ENCODE measurements at regions not wholly inside any gene's neighbourhood (a gene's known extent, or its start where the extent isn't known, plus 50 kb on each side); places are given as distances from the start of the nearest gene placed in this dataset.

DNA sequence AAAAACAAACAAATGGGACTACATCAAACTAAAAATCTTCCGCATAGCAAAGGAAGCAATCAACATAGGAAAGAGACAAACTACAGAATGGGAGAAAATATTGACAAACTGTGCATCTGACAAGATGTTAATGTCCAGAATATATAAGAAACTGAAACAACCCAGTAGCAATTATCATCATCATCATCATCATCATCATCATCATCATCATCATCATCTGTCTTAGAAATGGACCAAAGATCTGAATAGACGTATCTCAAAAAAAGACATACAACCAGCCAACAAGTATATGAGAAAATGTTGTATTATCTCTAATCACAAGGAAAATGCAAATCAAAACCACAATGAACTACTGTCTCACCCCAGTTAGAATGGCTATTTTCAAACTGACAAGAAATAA is 173.9 kb downstream of the PRR20E start:
- no peak overlapping the region for H3K27ac ChIP-seq (ENCODE audit: low read depth, low read length)
- H3K4me1 ChIP-seq (ENCODE audit: control insufficient read depth, insufficient read depth, low read length), result no peaks in the 10 kb centered on the region
- no peaks in the 10 kb centered on the region for H3K27me3 ChIP-seq (ENCODE audit: control insufficient read depth, insufficient read depth, low read length)
- H3K4me3 ChIP-seq (ENCODE audit: low read depth, low read length), result no peak overlapping the region
- no peaks in the 10 kb centered on the region for H3K36me3 ChIP-seq (ENCODE audit: control insufficient read depth, insufficient read depth, low read length)
- WGBS (ENCODE audit: insufficient coverage), result no CpG with 5 or more reads among the region's 2 CpGs
- no peaks in the 10 kb centered on the region for H3K9me3 ChIP-seq (ENCODE audit: control insufficient read depth, insufficient read depth, low read length)
- no peak for DNase-seq (ENCODE audit: low read depth in 4 of 6, low spot score in 6 of 6)

DNA sequence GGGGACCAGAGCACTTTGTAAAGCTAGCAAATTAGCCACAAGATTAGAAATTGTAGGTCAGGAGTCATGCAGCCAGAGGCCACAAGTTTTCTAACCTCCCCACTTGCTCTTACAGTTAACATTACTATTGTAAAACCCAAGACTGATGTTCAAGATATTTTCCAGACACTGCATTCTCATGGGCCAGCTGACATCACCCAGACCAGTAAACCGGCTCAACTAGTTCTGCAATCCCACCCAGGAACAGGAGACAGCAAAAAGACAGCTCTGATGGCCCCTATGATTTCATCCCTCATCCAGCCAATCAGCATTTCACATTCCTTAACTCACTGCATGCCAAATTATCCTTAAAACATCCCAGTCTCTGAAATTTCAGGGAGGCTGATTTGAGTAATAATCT is 178.5 kb downstream of the PRR20E start:
- 88% methylated on average over 1 of the region's 1 CpG for WGBS (ENCODE audit: insufficient coverage)
- Histone ChIP-seq H3K9me3 (ENCODE audit: control insufficient read depth, insufficient read depth, low read length) (no peaks in the 10 kb centered on the region), H3K27me3 (ENCODE audit: control insufficient read depth, insufficient read depth, low read length) (no peaks in the 10 kb centered on the region), H3K27ac (ENCODE audit: low read depth, low read length) (no peak overlapping the region), H3K36me3 (ENCODE audit: control insufficient read depth, insufficient read depth, low read length) (no peaks in the 10 kb centered on the region), H3K4me1 (ENCODE audit: control insufficient read depth, insufficient read depth, low read length) (no peaks in the 10 kb centered on the region), H3K4me3 (ENCODE audit: low read depth, low read length) (no peak overlapping the region)
- DNase-seq (ENCODE audit: low read depth in 4 of 6, low spot score in 6 of 6), result no peak

DNA sequence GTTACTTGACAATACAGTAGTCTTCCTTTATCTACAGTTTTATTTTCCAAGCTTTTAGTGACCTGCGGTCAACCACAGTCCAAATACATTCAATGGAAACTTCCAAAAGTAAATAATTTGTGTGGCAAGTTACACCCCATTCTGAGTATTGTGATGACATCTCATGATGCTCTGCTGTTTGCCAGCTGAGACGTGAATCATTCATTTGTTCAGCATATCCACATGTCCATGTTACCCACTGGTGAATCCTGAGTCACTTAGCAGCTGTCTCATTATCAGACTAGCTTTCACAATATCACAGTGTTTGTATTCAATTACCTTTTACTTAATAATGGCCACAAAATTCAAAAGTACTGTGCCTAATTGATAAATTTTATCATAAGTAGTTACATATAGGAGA is 179.8 kb downstream of the PRR20E start:
- no peak overlapping the region for H3K4me3 ChIP-seq (ENCODE audit: low read depth, low read length)
- DNase-seq (ENCODE audit: low read depth in 4 of 6, low spot score in 6 of 6), result no peak
- WGBS (ENCODE audit: insufficient coverage), result no CpG with 5 or more reads among the region's 2 CpGs
- H3K27me3 ChIP-seq (ENCODE audit: control insufficient read depth, insufficient read depth, low read length), result no peaks in the 10 kb centered on the region
- no peaks in the 10 kb centered on the region for H3K36me3 ChIP-seq (ENCODE audit: control insufficient read depth, insufficient read depth, low read length)
- H3K4me1 ChIP-seq (ENCODE audit: control insufficient read depth, insufficient read depth, low read length), result no peaks in the 10 kb centered on the region
- H3K9me3 ChIP-seq (ENCODE audit: control insufficient read depth, insufficient read depth, low read length), result no peaks in the 10 kb centered on the region
- no peak overlapping the region for H3K27ac ChIP-seq (ENCODE audit: low read depth, low read length)

DNA sequence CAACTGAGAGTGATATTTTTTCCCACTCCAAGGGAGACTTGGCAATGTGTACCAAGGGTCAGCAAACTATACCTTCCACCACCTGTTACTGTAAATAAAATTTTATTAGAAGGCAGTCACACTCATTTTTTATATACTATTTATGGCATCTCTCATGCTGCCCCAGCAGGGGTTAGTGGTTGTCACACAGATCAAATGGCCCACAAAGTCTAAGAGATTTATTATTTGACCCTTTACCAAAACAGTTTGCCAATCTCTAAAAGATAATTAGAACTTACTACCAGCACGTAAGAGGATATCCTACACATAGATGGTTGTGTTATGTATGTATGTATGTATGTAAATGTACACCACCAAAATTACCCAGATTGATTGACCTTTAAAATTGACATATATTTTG is 185.1 kb downstream of the PRR20E start:
- DNase-seq (ENCODE audit: low read depth in 4 of 6, low spot score in 6 of 6), result no peak
- Histone ChIP-seq H3K27me3 (ENCODE audit: control insufficient read depth, insufficient read depth, low read length) (no peaks in the 10 kb centered on the region), H3K27ac (ENCODE audit: low read depth, low read length) (no peak overlapping the region), H3K4me1 (ENCODE audit: control insufficient read depth, insufficient read depth, low read length) (no peaks in the 10 kb centered on the region), H3K9me3 (ENCODE audit: control insufficient read depth, insufficient read depth, low read length) (no peaks in the 10 kb centered on the region), H3K4me3 (ENCODE audit: low read depth, low read length) (no peak overlapping the region), H3K36me3 (ENCODE audit: control insufficient read depth, insufficient read depth, low read length) (no peaks in the 10 kb centered on the region)
- WGBS (ENCODE audit: insufficient coverage), result no CpG with 5 or more reads among the region's 1 CpG

DNA sequence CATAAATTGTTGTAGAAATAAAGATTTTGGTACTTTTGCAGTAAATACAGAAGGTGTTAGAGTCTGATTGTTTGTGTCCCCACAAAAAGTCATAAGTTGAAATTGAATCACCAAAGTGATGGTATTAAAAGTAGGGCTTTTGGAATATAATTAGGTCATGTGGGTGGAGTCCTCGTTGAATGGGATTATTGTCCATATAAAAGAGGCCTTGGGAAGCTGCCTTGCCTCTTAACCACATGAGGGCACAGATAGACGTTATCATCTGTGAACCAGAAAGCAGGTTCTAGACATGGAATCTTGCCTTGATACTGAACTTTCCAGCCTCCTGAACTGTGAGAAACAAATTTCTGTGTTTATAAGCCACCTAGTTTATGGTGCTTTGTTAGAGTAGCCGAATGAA is 186.8 kb downstream of the PRR20E start:
- no peaks in the 10 kb centered on the region for H3K4me1 ChIP-seq (ENCODE audit: control insufficient read depth, insufficient read depth, low read length)
- H3K27ac ChIP-seq (ENCODE audit: low read depth, low read length), result no peak overlapping the region
- H3K4me3 ChIP-seq (ENCODE audit: low read depth, low read length), result no peak overlapping the region
- no peaks in the 10 kb centered on the region for H3K36me3 ChIP-seq (ENCODE audit: control insufficient read depth, insufficient read depth, low read length)
- no peak for DNase-seq (ENCODE audit: low read depth in 4 of 6, low spot score in 6 of 6)
- no peaks in the 10 kb centered on the region for H3K27me3 ChIP-seq (ENCODE audit: control insufficient read depth, insufficient read depth, low read length)
- no peaks in the 10 kb centered on the region for H3K9me3 ChIP-seq (ENCODE audit: control insufficient read depth, insufficient read depth, low read length)
- WGBS (ENCODE audit: insufficient coverage), result 50% methylated on average over 2 of the region's 3 CpGs

DNA sequence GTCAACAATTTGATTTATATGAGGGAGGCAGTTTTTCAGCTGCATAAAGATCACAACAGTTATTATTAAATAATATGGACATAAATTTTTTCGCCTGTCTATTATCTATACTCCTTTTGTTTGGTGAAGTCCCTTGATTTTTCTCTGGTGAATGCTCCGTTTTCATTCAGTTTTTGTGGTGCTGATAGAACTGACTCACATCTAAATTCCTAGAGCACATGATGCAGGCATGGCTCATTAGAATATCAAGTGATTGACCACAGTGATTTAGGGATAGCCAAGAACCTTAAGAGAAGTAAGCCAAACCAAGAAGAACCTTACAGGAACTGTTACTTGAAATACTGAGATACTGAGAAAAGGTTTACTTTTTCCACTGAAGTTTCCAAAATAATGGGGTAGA is 208.9 kb downstream of the PRR20E start:
- H3K4me1 ChIP-seq (ENCODE audit: control insufficient read depth, insufficient read depth, low read length), result no peaks in the 10 kb centered on the region
- H3K27me3 ChIP-seq (ENCODE audit: control insufficient read depth, insufficient read depth, low read length), result no peaks in the 10 kb centered on the region
- H3K36me3 ChIP-seq (ENCODE audit: control insufficient read depth, insufficient read depth, low read length), result no peaks in the 10 kb centered on the region
- no CpG with 5 or more reads among the region's 2 CpGs for WGBS (ENCODE audit: insufficient coverage)
- H3K4me3 ChIP-seq (ENCODE audit: low read depth, low read length), result no peak overlapping the region
- H3K9me3 ChIP-seq (ENCODE audit: control insufficient read depth, insufficient read depth, low read length), result no peaks in the 10 kb centered on the region
- H3K27ac ChIP-seq (ENCODE audit: low read depth, low read length), result no peak overlapping the region
- DNase-seq (ENCODE audit: low read depth in 4 of 6, low spot score in 6 of 6), result no peak

DNA sequence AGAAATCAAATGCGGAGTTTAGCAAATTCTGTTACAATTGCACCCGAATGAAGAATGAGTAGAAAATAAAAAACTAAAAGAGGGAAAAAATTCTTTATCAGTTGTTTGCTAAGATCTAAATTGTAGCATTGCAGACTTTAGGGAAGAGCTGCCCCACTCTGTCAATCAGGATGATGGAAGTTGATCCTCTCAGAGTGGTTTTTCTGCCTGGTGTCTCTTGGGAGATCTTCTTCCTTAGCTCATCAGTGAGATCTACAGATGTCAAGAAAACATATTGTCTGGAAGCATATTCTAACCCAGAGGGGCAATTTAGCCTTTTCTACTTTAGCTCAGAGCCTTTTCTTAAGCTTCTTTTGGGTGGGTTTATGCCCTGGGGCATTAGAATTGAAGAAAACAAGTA is 223.2 kb upstream of the PCDH17 start:
- no peaks in the 10 kb centered on the region for H3K36me3 ChIP-seq (ENCODE audit: control insufficient read depth, insufficient read depth, low read length)

DNA sequence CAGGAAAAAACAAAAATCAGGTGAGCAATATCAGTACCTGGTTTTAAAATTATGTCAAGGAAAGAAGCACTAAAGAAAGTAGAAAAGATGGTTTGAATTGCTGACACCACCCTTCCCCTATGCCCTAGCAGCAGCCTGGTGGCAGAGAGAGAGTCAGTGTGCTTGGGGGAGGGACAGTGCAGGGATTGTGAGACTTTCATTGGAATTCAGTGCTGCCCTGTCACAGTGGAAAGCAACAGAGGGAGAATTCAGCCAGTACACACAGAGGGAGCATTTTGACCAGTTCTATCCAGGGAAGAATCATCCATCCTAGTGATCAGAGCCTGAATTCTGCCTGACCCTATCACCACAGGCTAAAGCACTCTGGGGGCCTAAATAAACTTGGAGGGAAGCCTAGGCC is 222.4 kb upstream of the PCDH17 start:
- Histone ChIP-seq H3K4me1 (ENCODE audit: control insufficient read depth, insufficient read depth, low read length) (no peaks in the 10 kb centered on the region), H3K9me3 (ENCODE audit: control insufficient read depth, insufficient read depth, low read length) (no peaks in the 10 kb centered on the region), H3K36me3 (ENCODE audit: control insufficient read depth, insufficient read depth, low read length) (no peaks in the 10 kb centered on the region), H3K27ac (ENCODE audit: low read depth, low read length) (no peak overlapping the region), H3K4me3 (ENCODE audit: low read depth, low read length) (no peak overlapping the region), H3K27me3 (ENCODE audit: control insufficient read depth, insufficient read depth, low read length) (no peaks in the 10 kb centered on the region)
- peak in 3 of 6 donors; percentile 12 to 47 (median 17) for DNase-seq (ENCODE audit: low read depth in 4 of 6, low spot score in 6 of 6)

More for the DNA sequence above, 223.2 kb upstream of the PCDH17 start:
- no peaks in the 10 kb centered on the region for H3K4me1 ChIP-seq (ENCODE audit: control insufficient read depth, insufficient read depth, low read length)
- no peaks in the 10 kb centered on the region for H3K27me3 ChIP-seq (ENCODE audit: control insufficient read depth, insufficient read depth, low read length)
- DNase-seq (ENCODE audit: low read depth in 4 of 6, low spot score in 6 of 6), result peak in 1 of 6 donors; percentile 3
- WGBS (ENCODE audit: insufficient coverage), result 83% methylated on average over 1 of the region's 2 CpGs
- no peak overlapping the region for H3K27ac ChIP-seq (ENCODE audit: low read depth, low read length)
- H3K9me3 ChIP-seq (ENCODE audit: control insufficient read depth, insufficient read depth, low read length), result no peaks in the 10 kb centered on the region
- H3K4me3 ChIP-seq (ENCODE audit: low read depth, low read length), result no peak overlapping the region

DNA sequence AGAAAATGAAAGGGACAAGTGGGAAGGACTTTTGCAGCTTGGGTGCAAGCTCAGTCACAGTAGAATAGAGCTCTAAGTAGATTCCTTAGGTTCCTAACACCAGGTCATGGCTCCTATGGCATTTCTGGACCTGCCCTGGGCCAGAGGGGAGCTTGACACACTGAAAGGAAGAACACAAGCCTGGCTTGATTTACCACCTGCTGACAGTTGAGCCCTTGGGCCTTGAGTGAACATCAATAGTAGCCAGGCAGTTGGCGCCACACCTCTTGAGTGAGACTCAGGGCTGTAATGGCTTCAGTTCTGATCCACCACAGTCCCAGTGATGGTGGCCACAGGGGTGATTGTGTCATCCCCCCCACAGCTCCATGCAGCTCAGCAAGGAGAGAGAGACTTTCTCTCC is 221.9 kb upstream of the PCDH17 start:
- H3K4me3 ChIP-seq (ENCODE audit: low read depth, low read length), result no peak overlapping the region
- H3K27ac ChIP-seq (ENCODE audit: low read depth, low read length), result no peak overlapping the region
- no peaks in the 10 kb centered on the region for H3K27me3 ChIP-seq (ENCODE audit: control insufficient read depth, insufficient read depth, low read length)
- H3K36me3 ChIP-seq (ENCODE audit: control insufficient read depth, insufficient read depth, low read length), result no peaks in the 10 kb centered on the region
- 86% methylated on average over 1 of the region's 1 CpG for WGBS (ENCODE audit: insufficient coverage)
- H3K9me3 ChIP-seq (ENCODE audit: control insufficient read depth, insufficient read depth, low read length), result no peaks in the 10 kb centered on the region
- H3K4me1 ChIP-seq (ENCODE audit: control insufficient read depth, insufficient read depth, low read length), result no peaks in the 10 kb centered on the region
- DNase-seq (ENCODE audit: low read depth in 4 of 6, low spot score in 6 of 6), result peak in 1 of 6 donors; percentile 1

DNA sequence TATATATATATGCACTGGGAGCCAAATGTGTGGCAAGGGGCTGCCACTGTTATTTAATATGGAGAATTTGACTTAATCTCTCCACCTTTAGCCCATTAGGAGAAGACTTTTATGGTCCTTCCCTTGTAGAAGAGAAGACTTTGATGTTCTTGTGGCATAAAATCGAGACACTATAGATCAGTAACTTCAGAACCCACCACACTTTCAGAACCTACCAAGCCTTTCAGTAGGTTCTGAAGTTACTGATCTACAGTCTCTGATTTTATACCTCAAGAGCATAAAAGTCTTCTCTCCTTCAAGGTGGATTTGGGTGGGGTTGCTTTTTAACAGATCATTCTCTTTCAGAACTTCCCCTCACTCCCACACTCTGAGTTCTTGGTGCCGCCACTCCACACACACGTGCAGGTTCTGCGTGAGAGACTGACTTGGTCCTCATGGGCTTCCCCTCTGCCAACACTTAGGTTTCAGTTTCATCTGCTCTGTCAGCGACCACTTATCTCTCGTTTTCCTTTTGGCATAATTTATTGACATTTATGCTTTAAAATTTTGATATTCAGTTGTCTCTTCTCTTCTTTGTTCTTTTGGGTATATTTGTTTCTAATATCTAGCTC is 213.4 kb upstream of the PCDH17 start:
- no peaks in the 10 kb centered on the region for H3K27me3 ChIP-seq (ENCODE audit: control insufficient read depth, insufficient read depth, low read length)
- no peak overlapping the region for H3K4me3 ChIP-seq (ENCODE audit: low read depth, low read length)
- no peaks in the 10 kb centered on the region for H3K9me3 ChIP-seq (ENCODE audit: control insufficient read depth, insufficient read depth, low read length)
- no peak for DNase-seq (ENCODE audit: low read depth in 4 of 6, low spot score in 6 of 6)
- no peaks in the 10 kb centered on the region for H3K36me3 ChIP-seq (ENCODE audit: control insufficient read depth, insufficient read depth, low read length)
- WGBS (ENCODE audit: insufficient coverage), result 90% methylated on average over 3 of the region's 6 CpGs
- H3K4me1 ChIP-seq (ENCODE audit: control insufficient read depth, insufficient read depth, low read length), result no peaks in the 10 kb centered on the region
- no peak overlapping the region for H3K27ac ChIP-seq (ENCODE audit: low read depth, low read length)
